HuH-7 (cell line): ENCODE measurements at regions not wholly inside any gene's neighbourhood (a gene's known extent, or its start where the extent isn't known, plus 50 kb on each side); places are given as distances from the start of the nearest gene placed in this dataset.
"Not testable (repeated sequence)": the region's sequence is repeated elsewhere in the genome, so short reads cannot be mapped to it uniquely, and the experiment has no call there.

Experiments used
- DNase-seq: peaks from one replicate; pipeline ENCODE4 v3.0.0; 2011; ENCODE audit warnings: low spot score

GRCh38 chr4:111960241-111960667 lies 185.0 kb upstream of the FAM241A start:
- no peak for DNase-seq

- DNase-seq, result not testable (repeated sequence)
These were observed 184.2 kb upstream of the FAM241A start for GRCh38 chr4:111961026-111961425.

- DNase-seq, result no peak
These were observed 183.4 kb upstream of the FAM241A start for GRCh38 chr4:111961809-111962208.

GRCh38 chr4:111963158-111963700 lies 182.0 kb upstream of the FAM241A start:
- no peak for DNase-seq

- no peak for DNase-seq
These were observed 167.8 kb upstream of the FAM241A start for GRCh38 chr4:111977419-111977965.

GRCh38 chr4:111979921-111980320 lies 165.3 kb upstream of the FAM241A start:
- DNase-seq, result no peak

- DNase-seq, result no peak
These were observed 163.2 kb upstream of the FAM241A start for GRCh38 chr4:111982089-111982488.

- DNase-seq, result no peak
These were observed 161.0 kb upstream of the FAM241A start for GRCh38 chr4:111984169-111984819.

GRCh38 chr4:111985426-111985825 lies 159.8 kb upstream of the FAM241A start:
- DNase-seq, result no peak

- DNase-seq, result no peak
These were observed 159.2 kb upstream of the FAM241A start for GRCh38 chr4:111986095-111986494.

- no peak for DNase-seq
These were observed 156.7 kb upstream of the FAM241A start for GRCh38 chr4:111988514-111988913.

- DNase-seq, result no peak
These were observed 155.4 kb upstream of the FAM241A start for GRCh38 chr4:111989817-111990216.

- DNase-seq, result no peak
These were observed 154.1 kb upstream of the FAM241A start for GRCh38 chr4:111991163-111991562.

GRCh38 chr4:111991797-111992196 lies 153.5 kb upstream of the FAM241A start:
- DNase-seq, result no peak

- DNase-seq, result no peak
These were observed 152.7 kb upstream of the FAM241A start for GRCh38 chr4:111992351-111993168.

- no peak for DNase-seq
These were observed 150.9 kb upstream of the FAM241A start for GRCh38 chr4:111994392-111994791.

- no peak for DNase-seq
These were observed 147.5 kb upstream of the FAM241A start for GRCh38 chr4:111997785-111998184.

- DNase-seq, result no peak
These were observed 145.5 kb upstream of the FAM241A start for GRCh38 chr4:111999801-112000200.

GRCh38 chr4:112001041-112001440 lies 144.2 kb upstream of the FAM241A start:
- no peak for DNase-seq

- DNase-seq, result no peak
These were observed 143.0 kb upstream of the FAM241A start for GRCh38 chr4:112002248-112002661.

GRCh38 chr4:112003231-112003907 lies 141.9 kb upstream of the FAM241A start:
- no peak for DNase-seq

- DNase-seq, result no peak
These were observed 140.2 kb upstream of the FAM241A start for GRCh38 chr4:112005027-112005426.
